ENCODE measurements at regions not wholly inside any gene's neighbourhood (a gene's known extent, or its start where the extent isn't known, plus 50 kb on each side); places are given as distances from the start of the nearest gene placed in this dataset.

DNA sequence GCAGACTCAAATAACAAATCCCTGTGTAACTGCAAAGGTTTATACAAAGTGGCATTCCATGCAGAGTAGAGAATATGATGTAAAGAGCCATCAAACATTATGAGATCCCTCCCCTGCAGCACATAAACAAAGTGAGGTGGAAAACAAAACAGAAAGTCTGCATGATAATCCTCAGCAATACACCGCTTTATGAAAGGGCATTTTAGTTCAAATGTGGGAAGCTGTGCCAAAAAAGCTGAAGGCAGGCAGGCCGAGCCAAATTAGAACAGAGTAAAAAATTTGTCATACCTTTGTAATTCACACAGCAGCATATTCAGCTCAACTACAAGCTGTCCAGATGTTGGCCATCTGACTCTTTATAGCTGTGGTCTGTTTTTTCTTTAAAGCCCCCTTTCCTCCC is 113.5 kb downstream of the LHX9 start:
- intact Hi-C loops (cut with micrococcal nuclease), result no loop called here
- ATAC-seq (no peak), DNase-seq (no peak)

DNA sequence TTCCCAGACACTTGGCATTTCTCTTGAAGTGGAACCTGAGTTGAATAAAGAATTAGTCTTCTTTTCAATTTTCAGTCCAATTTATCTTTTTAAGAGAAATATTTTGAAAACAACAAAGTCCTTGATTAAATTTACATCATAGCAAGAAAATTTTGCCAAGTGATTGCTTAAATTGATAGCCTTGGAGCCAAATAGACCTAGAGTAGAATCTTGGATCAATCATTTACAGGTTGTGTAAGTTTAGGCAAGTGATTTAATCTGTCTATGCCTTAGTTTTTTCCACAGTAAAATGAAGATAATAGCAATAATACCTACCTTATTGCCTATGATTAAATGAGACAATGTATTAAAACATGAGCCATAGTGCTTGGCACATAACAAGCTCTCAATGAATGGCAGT is 113.9 kb downstream of the LHX9 start:
- DNase-seq (no peak), ATAC-seq (no peak)
- intact Hi-C loops (cut with micrococcal nuclease), result no loop called here

DNA sequence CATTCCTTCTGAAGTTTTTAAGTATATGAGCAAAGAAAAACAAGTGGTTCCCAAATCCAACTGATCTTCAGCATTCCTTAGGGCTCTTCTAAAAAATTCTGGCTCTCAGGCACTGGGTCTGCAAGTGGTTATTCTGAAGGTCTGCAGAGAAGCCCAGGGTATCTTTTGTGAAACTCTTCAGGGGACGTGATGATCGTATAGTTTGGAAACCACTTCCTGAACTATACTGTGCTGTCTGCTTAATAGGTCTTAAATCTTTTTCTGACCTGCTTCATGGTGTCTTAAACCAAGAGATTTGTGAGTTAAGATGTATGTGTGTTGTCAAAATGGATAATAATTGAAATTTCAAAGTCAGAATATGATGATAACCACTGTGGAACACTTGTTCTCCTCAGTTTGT is 115.5 kb downstream of the LHX9 start:
- no peak for DNase-seq
- intact Hi-C loops (cut with micrococcal nuclease), result no loop called here
- ATAC-seq, result no peak

DNA sequence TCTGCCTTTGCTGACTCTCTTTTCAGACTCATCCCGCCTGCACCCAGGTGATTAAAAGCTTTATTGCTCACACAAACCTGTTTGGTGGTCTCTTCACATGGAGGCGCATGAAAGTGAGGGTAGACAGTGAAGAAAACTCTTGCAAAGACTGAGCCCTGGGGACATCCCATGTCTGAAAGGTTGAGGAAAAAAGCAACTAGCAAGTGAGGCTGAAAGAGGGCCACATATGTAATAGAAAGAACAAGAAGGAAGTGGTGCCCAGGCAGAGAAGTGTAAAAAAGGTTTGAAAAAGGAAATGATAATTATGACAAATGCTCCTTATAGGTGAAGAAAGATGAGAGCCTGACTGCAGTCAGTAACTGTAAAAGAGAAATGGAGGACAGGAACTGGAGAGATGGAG is 115.9 kb upstream of the NEK7 start:
- ATAC-seq (no peak), DNase-seq (no peak)
- intact Hi-C loops (cut with micrococcal nuclease), result no loop called here

DNA sequence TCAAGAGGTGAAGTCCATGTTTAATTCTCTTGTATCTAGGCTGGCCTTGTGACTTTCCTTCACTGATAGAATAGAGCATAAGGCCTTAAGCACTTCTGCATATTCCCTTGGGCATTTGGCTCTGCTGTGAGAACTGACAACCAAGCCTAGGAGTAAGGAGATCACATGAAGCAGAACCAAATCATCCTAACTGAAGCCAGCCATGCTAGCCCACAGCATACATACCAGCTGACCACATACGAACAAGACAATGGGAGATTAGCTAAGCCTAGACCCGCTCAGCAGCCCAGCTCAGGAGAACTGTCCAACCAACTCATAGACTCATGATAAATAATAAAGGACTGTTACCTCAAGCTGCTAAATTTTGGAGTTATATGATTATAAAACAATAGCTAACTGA is 114.6 kb upstream of the NEK7 start:
- no peak for ATAC-seq
- DNase-seq, result no peak

DNA sequence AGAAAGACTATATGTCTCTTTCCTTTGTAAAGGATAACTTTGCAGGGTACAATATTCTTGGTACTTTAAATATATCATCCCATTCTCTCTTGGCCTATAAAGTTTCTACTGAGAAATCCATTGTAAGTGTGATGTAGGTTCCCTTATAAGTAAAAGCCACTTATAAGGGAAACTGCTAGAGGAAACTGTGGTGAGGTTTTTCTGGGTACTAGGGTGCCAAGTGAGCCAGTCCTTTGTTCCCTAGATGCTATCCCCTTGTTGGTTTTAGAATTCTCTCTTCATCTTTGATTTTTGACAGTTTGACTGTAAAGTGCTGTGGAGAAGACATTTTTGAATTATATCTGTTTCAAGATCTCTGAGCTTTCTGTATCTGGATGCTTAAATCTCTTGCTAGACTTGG is 108.9 kb upstream of the NEK7 start:
- intact Hi-C loops (cut with micrococcal nuclease), result no loop called here
- no peak for DNase-seq
- ATAC-seq, result no peak

More for the DNA sequence above, 114.6 kb upstream of the NEK7 start:
- intact Hi-C loops (cut with micrococcal nuclease), result no loop called here

DNA sequence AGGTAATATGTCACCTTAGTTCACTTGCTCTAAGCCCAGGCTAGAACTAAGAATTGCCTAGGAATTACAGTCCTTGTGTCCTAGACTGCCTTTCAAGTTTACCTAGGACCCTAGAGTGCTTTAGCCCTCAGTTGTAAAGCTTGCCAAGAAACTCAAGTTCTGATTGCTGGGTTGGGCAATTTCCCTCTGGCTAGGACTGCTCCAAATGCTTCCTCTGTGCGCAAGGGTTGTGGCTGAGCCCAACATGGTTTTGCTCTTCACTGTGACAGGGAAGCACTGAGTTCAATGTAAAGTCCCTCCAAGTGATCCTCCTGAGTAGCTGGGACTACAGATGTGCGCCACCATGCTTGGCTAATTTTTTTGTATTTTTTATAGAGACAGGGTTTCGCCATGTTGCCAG is 102.3 kb upstream of the NEK7 start:
- intact Hi-C loops (cut with micrococcal nuclease), result no loop called here
- ATAC-seq (no peak), DNase-seq (no peak)

DNA sequence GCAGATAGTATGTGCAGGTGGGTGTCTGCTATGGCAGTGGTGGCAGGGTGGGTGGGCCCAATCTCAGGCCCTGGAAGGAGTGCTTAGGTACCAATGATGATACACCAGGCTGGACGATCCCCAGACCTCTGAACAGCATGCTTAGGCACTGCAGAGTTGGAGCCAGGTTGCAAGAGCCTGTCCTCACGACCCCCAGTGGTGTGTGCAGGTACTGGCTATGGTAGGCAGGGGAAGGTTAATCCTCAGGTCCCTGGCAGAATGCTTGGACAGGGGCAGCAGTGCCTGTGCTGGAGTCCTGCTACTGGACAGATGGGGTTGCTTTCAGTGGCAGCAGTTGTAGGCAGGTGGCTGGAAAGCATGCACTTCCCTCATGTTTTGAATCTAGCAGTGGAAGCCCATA is 100.5 kb upstream of the NEK7 start:
- intact Hi-C loops (cut with micrococcal nuclease), result no loop called here
- no peak for DNase-seq
- ATAC-seq, result no peak

DNA sequence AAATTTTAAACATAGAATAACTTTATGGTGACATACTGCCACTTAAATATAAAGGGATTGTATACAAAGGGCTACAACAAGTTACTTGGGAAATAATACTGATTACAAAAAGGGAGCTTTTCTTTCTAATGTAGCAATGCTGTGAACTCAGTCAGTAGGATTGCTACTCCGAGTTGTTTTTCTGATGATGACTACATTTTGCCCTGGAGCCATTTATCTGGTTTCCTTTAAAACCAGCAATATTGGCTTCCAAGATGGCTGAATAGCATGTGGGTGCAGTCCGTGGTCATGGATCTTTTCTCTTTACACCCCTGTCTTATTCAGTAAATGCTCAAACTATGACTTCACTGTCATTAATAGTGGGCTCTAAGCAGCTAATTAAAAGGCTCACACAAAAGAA is 92.6 kb upstream of the NEK7 start:
- DNase-seq, result no peak
- intact Hi-C loops (cut with micrococcal nuclease), result no loop called here
- no peak for ATAC-seq

DNA sequence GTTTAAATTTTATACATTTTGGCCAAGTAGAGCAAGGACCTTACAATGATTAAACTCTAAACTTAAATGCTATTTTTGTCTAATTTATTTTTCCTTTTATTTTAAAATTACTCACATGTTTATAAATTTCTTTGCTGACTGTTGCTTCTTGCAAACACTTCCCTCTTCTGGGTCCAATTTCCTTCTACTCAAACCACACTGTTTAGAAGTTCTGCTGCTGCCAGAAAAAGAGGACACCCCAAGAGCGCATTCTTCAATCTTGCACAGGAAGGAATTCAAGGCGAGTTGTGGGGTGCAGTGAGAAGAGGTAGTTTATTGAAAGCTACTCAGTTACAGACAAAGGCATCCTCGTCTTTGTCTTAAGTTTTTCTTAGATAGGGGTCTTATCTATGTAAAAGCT is 88.5 kb upstream of the NEK7 start:
- intact Hi-C loops (cut with micrococcal nuclease), result no loop called here
- DNase-seq, result no peak
- ATAC-seq, result no peak

DNA sequence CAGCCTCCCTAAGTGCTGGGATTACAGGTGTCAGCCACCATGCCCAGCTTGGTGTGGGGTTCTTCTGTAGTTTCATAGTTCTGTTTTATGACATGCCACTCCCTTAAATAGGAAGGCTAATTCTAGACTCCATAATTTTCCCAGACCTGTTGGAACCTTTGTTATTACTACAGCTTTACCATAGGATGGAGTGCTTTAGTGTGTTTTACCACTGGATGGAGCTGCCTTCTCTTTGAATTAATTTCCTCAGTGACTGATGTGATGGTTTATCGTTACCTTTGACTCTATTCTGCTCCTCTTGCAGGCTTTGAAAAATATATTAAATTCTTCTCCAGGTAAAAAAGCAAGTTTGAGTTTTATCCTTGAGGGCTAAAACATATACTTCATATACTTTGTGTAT is 84.6 kb upstream of the NEK7 start:
- intact Hi-C loops (cut with micrococcal nuclease), result no loop called here
- DNase-seq (no peak), ATAC-seq (no peak)

DNA sequence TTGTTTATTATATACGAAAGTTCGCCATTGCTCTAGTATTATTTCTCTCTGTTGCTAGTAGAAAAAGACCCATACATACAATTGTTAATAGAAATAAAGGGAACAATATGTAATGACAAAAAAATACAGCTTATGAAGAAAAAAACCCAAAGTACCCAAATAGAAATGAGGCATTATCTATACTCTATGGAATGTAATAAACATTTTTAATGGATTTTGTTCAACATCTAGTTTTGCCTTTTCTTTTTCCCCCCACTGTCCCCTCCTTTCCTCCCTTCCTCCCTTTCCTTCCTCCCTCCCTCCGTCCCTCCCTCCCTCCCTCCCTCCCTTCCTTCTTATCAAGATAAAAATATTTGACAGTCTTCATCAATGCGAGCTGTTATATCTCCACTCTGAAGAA is 81.5 kb upstream of the NEK7 start:
- intact Hi-C loops (cut with micrococcal nuclease), result no loop called here
- DNase-seq (no peak), ATAC-seq (no peak)

DNA sequence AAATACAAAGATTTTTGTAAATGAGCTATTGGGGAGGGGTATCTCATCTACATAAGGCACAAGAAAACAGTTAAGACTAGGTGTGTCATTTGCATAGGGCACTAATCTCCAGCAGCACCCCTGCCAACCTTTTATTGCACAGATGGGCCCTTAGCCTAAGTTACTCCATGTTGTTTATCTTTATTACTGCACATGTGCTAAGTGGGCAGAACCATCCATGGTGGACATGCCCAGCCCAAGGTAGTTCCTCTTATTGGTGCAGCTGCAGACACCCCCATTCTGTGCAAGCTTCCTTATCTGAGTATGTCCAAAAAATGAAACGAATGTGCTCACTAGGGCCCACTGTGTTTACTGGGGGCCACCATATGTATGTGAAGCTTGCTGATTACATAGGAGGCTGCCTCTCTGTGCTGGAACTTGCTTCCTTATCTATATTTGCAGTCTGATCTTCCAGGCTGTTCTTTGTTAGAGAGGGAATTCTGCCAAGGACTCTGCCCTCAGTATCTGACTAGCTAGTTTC is 77.3 kb upstream of the NEK7 start:
- no peak for ATAC-seq
- intact Hi-C loops (cut with micrococcal nuclease), result no loop called here
- DNase-seq, result no peak

DNA sequence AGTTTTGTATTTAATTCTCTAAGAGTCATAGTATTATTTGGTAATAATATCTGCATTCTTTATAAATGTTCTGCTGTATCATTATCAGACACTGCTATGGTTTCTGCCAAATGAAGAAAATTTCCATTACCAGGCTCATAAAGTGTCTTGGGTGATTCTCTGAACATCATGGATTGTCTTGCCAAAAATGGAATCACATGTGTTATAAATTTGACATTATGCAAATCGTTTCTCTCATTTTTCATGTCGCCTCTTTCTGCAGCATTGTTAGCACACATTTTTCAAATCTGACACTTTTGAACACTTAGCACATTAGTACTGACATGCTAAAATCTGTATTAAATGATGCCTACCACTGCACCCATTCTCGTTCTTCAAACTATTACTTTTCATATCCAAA is 74.2 kb upstream of the NEK7 start:
- no peak for ATAC-seq
- intact Hi-C loops (cut with micrococcal nuclease), result no loop called here
- no peak for DNase-seq

DNA sequence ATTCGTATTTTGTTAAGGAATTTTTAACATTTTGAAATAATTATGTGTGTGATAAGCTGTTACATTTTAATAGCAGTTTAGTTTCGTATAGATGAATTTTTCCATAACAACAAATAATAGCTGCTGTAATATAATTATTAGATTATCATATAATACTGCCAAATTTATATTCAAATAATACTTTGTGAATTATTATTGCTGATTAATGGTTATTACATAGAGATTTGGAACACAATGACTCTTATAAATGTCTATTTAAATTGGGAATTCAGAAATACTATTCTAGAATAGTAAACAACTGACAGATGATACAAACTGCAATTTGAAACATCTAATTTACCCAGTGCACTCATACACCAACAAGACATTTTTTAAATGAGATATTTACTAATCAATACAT is 73.2 kb upstream of the NEK7 start:
- DNase-seq (no peak), ATAC-seq (no peak)
- intact Hi-C loops (cut with micrococcal nuclease), result no loop called here

DNA sequence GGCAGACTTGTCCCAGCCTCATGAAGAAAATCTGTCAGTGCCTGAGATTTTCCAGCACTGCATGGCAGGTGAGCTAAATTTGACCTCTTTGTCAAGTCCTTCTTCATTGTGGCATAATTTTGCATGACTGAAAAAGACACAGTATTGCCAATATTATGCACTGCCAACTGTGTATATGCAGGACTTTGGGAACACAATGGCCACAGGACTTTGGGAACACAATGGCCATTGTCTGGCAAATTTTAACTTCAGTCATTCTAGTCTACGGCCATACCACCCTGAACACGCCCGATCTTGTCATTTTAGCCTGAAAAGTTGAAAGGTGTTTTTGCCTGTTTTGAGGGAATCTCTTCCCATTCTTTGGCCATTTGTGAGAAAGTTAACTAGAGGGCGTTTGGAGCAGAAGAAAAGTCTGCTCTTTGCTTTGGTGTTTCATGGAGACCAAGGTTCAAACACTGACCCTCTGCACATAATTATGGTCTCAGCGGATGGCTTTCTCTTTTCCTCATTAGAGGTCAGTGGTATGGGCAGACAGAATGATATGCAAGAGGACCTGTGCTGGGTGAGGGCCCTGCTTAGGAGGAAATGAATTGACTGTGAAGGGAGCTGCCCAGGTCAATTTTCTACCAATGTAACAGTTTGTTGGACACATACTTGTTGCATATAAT is 72.4 kb upstream of the NEK7 start:
- intact Hi-C loops (cut with micrococcal nuclease), result no loop called here

DNA sequence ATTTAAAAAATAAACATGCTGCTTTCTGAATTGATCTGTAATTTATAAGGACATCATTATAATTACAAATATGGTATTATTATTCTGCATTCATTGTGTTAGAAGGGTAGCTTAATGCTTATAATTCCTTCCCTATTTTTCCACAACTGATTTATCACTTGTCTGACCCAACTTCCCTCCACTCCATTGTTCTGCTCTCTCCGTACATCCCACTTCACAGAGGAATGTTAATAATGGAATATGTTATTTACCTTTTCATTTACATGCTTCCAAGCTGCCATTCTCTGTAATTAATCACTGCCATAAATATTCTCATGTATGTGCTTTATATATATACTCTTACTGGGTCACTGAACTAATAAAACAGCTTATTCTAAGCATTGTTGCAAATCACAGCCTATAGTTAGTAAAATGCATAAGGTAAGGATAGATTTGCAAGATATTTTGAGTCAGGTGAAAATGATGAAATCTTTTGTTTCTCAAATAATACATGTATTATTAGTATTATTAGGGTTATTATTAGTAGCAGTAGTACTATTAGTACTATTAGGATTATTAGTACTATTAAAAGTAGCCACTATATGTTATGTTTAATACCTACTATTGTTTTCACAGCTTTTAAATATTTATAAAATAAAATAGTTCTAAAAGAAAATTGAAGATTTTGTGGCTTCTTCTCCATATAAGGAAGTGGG is 70.6 kb upstream of the NEK7 start:
- DNase-seq (no peak), ATAC-seq (no peak)
- intact Hi-C loops (cut with micrococcal nuclease), result loop anchor here (5.0 kb wide), 2 partner anchors 276 to 381 kb away; no protein-coding TSS in a partner anchor

More for the DNA sequence above, 72.4 kb upstream of the NEK7 start:
- no peak for ATAC-seq
- DNase-seq, result no peak

DNA sequence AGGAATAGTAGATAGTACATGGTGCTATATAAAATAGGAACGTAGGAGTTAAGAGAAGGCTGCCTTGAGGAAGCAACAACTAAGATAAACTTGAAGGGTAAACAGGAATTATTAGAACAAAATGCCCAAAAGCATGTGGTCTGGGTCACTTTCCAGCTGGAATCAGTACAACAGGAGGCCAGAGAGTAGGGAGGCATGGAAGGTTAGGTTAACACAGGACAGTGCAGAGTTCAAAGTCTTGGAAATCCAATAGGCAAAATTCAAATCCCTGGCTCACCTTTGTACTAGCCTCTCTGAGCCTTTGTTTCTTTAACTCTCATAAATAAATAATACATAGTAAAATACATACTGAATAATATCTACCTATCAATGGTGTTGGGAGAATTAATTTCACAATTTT is 69.0 kb upstream of the NEK7 start:
- ATAC-seq (no peak), DNase-seq (no peak)
- intact Hi-C loops (cut with micrococcal nuclease), result loop anchor here (5.0 kb wide), 2 partner anchors 274 to 379 kb away; no protein-coding TSS in a partner anchor

DNA sequence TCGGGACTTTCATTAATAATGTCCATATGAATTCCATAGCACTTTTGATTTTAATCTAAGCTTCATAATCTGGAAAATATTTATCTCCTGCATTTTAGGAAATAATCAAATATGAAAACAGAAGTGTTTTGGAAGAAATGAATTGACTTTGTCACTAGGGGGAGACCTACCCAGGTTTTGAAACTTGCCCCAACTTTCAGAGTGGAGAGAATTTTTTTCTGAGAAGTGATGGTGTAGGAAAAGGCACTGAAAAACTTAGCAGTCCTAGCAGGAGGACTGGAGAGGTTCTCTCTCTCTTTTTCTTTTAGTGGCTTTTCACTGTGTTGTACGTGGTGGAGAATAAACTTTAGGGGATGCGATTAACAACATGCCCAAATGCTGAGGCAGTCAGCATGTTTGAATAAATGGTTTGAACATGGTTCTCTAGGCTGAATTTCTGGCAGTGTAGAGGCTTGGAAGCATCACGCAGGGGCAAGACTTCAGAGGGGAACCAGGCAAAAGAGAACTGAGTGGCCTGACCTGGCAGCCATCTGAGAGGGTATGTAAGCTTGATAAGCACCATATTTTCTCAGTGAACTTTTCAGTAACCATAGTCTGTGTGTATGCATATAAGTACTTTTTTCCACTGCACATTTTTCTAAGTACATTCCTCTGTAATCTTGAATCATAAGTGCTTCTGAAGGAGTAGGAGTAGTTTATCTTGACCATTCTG is 68.3 kb upstream of the NEK7 start:
- intact Hi-C loops (cut with micrococcal nuclease), result loop anchor here (5.0 kb wide), 2 partner anchors 274 to 379 kb away; no protein-coding TSS in a partner anchor
- DNase-seq (no peak), ATAC-seq (peak; percentile 41)

DNA sequence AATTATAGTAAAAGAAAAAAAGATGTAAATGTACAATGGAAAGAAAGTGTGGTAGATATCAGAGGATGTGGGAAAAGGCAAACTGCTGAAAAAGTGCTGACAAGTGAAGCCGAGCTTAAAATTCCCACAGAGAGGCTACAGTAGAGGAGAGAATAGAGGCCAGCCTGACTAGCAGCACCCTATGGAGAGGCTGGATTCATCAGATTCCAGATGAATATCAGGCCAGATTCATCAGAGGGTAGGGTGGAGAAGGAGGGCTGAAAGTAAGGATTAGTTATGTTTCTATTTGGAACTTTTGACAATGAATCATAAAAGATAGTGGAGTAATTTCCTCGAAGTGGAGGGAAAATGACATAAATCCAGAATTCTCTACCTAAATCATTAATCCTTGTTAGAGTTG is 60.4 kb upstream of the NEK7 start:
- intact Hi-C loops (cut with micrococcal nuclease), result no loop called here
- DNase-seq (no peak), ATAC-seq (no peak)

All from left ventricle myocardium superior (tissue), 1 donor.